ENCODE measurements at regions not wholly inside any gene's neighbourhood (a gene's known extent, or its start where the extent isn't known, plus 50 kb on each side); places are given as distances from the start of the nearest gene placed in this dataset.
"Not testable (repeated sequence)": the region's sequence is repeated elsewhere in the genome, so short reads cannot be mapped to it uniquely, and the experiment has no call there.

GRCh38 chrX:74111245-74111644, 192.7 kb upstream of the ZCCHC13 start:
- DNase-seq (ENCODE audit: low read depth in 6 of 9, low spot score in 9 of 9) = no peak
- no peaks in the 10 kb centered on the region for H3K36me3 ChIP-seq (ENCODE audit: control insufficient read depth in 2 of 2, insufficient read depth in 2 of 2, low read length in 1 of 2)
- H3K4me1 ChIP-seq (ENCODE audit: control insufficient read depth in 2 of 2, insufficient read depth in 2 of 2, low read length in 2 of 2) = no peaks in the 10 kb centered on the region
- H3K27ac ChIP-seq (ENCODE audit: low read depth in 1 of 2, low read length in 1 of 2) = no peak overlapping the region
- H3K9me3 ChIP-seq (ENCODE audit: control insufficient read depth in 2 of 2, insufficient read depth in 1 of 2, low read length in 1 of 2) = no peaks in the 10 kb centered on the region
- H3K4me3 ChIP-seq (ENCODE audit: low read length in 2 of 2) = no peak overlapping the region
- no peaks in the 10 kb centered on the region for H3K27me3 ChIP-seq (ENCODE audit: control insufficient read depth in 2 of 2, insufficient read depth in 1 of 2, low read length in 1 of 2)

DNA sequence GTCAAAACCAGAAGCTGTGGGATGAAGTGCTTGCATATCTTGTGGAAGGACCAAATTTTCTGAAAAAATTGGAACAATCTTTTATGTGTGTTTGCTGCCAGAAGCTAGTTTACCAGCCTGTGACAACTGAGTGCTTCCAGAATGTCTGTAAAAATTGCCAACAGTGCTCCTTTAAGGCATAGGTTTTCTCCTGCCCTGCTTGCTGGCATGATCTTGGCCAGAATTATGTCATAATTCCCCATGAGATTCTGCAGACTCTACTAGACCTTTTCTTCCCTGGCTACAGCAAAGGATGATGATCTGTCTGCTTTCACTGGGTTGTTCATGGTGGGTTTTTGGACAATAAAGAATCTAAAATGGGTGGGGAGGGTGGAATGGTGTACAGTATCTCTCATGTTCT, 196.3 kb upstream of the ZCCHC13 start:
- Histone ChIP-seq H3K9me3 (ENCODE audit: control insufficient read depth in 2 of 2, insufficient read depth in 1 of 2, low read length in 1 of 2) (peaks cover 0 to 9% of the 10 kb centered on the region in 2 donors), H3K27ac (ENCODE audit: low read depth in 1 of 2, low read length in 1 of 2) (no peak overlapping the region), H3K27me3 (ENCODE audit: control insufficient read depth in 2 of 2, insufficient read depth in 1 of 2, low read length in 1 of 2) (no peaks in the 10 kb centered on the region), H3K4me1 (ENCODE audit: control insufficient read depth in 2 of 2, insufficient read depth in 2 of 2, low read length in 2 of 2) (no peaks in the 10 kb centered on the region), H3K36me3 (ENCODE audit: control insufficient read depth in 2 of 2, insufficient read depth in 2 of 2, low read length in 1 of 2) (no peaks in the 10 kb centered on the region), H3K4me3 (ENCODE audit: low read length in 2 of 2) (no peak overlapping the region)
- DNase-seq (ENCODE audit: low read depth in 6 of 9, low spot score in 9 of 9) = no peak

- no peak overlapping the region for H3K27ac ChIP-seq (ENCODE audit: low read depth in 1 of 2, low read length in 1 of 2)
- DNase-seq (ENCODE audit: low read depth in 6 of 9, low spot score in 9 of 9) = no peak
- H3K4me3 ChIP-seq (ENCODE audit: low read length in 2 of 2) = no peak overlapping the region
- H3K9me3 ChIP-seq (ENCODE audit: control insufficient read depth in 2 of 2, insufficient read depth in 1 of 2, low read length in 1 of 2) = peaks cover 0 to 12% of the 10 kb centered on the region in 2 donors
- 94% methylated on average over 3 of the region's 3 CpGs for WGBS
- H3K27me3 ChIP-seq (ENCODE audit: control insufficient read depth in 2 of 2, insufficient read depth in 1 of 2, low read length in 1 of 2) = no peaks in the 10 kb centered on the region
- H3K4me1 ChIP-seq (ENCODE audit: control insufficient read depth in 2 of 2, insufficient read depth in 2 of 2, low read length in 2 of 2) = no peaks in the 10 kb centered on the region
- H3K36me3 ChIP-seq (ENCODE audit: control insufficient read depth in 2 of 2, insufficient read depth in 2 of 2, low read length in 1 of 2) = no peaks in the 10 kb centered on the region
Observed at GRCh38 chrX:74104356-74105015, 199.5 kb upstream of the ZCCHC13 start.

DNA sequence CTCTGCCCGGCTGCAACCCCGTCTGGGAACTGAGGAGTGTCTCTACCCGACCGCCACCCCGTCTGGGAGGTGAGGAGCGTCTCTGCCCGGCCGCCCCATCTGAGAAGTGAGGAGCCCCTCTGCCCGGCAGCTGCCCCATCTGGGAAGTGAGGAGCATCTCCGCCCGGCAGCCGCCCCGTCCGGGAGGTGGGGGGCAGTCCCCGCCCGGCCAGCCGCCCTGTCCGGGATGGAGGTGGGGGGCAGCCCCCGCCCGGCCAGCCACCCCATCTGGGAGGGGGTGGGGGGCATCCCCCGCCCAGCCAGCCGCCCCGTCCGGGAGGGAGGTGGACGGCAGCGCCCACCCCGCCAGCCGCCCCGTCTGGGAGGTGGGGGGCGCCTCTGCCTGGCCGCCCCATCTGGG, 205.6 kb upstream of the ZCCHC13 start:
- not testable (repeated sequence) for H3K36me3 ChIP-seq (ENCODE audit: control insufficient read depth in 2 of 2, insufficient read depth in 2 of 2, low read length in 1 of 2); H3K9me3 ChIP-seq (ENCODE audit: control insufficient read depth in 2 of 2, insufficient read depth in 1 of 2, low read length in 1 of 2); H3K4me3 ChIP-seq (ENCODE audit: low read length in 2 of 2); H3K27me3 ChIP-seq (ENCODE audit: control insufficient read depth in 2 of 2, insufficient read depth in 1 of 2, low read length in 1 of 2); H3K27ac ChIP-seq (ENCODE audit: low read depth in 1 of 2, low read length in 1 of 2); H3K4me1 ChIP-seq (ENCODE audit: control insufficient read depth in 2 of 2, insufficient read depth in 2 of 2, low read length in 2 of 2); DNase-seq (ENCODE audit: low read depth in 6 of 9, low spot score in 9 of 9)
- 97% methylated on average over 31 of the region's 31 CpGs for WGBS

DNA sequence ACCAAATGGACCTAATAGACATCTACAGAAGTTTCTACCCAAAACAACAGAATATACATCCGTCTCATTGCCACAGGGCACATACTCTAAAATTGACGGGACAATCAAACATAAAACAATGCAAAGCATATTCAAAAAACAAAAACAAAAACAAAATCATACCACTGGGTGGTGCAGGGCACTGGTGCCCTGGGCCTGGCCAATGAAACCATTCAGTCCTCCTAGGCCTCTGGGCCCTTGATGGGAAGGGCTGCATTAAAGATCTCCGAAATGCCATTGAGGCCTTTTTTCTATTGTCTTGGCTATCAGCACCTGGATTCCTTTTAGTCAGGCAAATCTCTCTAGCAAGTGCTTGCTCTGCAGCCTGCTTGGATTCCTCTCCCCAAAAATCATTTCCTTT, 213.9 kb upstream of the ZCCHC13 start:
- Histone ChIP-seq H3K4me3 (ENCODE audit: low read length in 2 of 2) (no peak overlapping the region), H3K36me3 (ENCODE audit: control insufficient read depth in 2 of 2, insufficient read depth in 2 of 2, low read length in 1 of 2) (no peaks in the 10 kb centered on the region), H3K27me3 (ENCODE audit: control insufficient read depth in 2 of 2, insufficient read depth in 1 of 2, low read length in 1 of 2) (no peaks in the 10 kb centered on the region), H3K4me1 (ENCODE audit: control insufficient read depth in 2 of 2, insufficient read depth in 2 of 2, low read length in 2 of 2) (no peaks in the 10 kb centered on the region), H3K27ac (ENCODE audit: low read depth in 1 of 2, low read length in 1 of 2) (no peak overlapping the region), H3K9me3 (ENCODE audit: control insufficient read depth in 2 of 2, insufficient read depth in 1 of 2, low read length in 1 of 2) (peaks cover 0 to 3% of the 10 kb centered on the region in 2 donors)
- no peak for DNase-seq (ENCODE audit: low read depth in 6 of 9, low spot score in 9 of 9)
- 97% methylated on average over 3 of the region's 3 CpGs for WGBS

GRCh38 chrX:74085642-74086236, 218.2 kb upstream of the ZCCHC13 start:
- no peak overlapping the region for H3K4me3 ChIP-seq (ENCODE audit: low read length in 2 of 2)
- H3K27me3 ChIP-seq (ENCODE audit: control insufficient read depth in 2 of 2, insufficient read depth in 1 of 2, low read length in 1 of 2) = no peaks in the 10 kb centered on the region
- no peaks in the 10 kb centered on the region for H3K36me3 ChIP-seq (ENCODE audit: control insufficient read depth in 2 of 2, insufficient read depth in 2 of 2, low read length in 1 of 2)
- no peaks in the 10 kb centered on the region for H3K4me1 ChIP-seq (ENCODE audit: control insufficient read depth in 2 of 2, insufficient read depth in 2 of 2, low read length in 2 of 2)
- no peak for DNase-seq (ENCODE audit: low read depth in 6 of 9, low spot score in 9 of 9)
- no peak overlapping the region for H3K27ac ChIP-seq (ENCODE audit: low read depth in 1 of 2, low read length in 1 of 2)
- 100% methylated on average over 1 of the region's 1 CpG for WGBS
- peaks cover 0 to 3% of the 10 kb centered on the region in 2 donors for H3K9me3 ChIP-seq (ENCODE audit: control insufficient read depth in 2 of 2, insufficient read depth in 1 of 2, low read length in 1 of 2)

DNA sequence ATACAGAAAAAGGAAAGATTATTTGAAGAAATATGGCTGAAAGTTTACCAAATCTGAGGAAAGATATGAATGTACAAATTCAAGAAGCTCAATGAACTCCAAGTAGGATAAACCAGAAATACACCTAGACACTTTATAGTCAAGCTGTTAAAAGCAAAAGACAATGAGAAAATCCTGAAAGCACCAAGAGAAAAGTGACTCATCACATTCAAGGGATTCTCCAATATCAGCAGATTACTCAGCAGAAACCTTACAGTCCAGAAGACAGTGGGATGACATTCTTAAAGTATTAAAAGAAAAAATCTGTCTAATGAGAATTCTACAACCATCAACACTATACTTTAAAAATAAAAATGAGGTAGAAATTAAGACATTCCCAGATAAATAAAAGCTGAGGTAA, 223.8 kb upstream of the ZCCHC13 start:
- H3K9me3 ChIP-seq (ENCODE audit: control insufficient read depth in 2 of 2, insufficient read depth in 1 of 2, low read length in 1 of 2) = no peaks in the 10 kb centered on the region

GRCh38 chrX:74065831-74066390, 213.4 kb upstream of the XIST start:
- no peak for DNase-seq (ENCODE audit: low read depth in 6 of 9, low spot score in 9 of 9)
- H3K4me3 ChIP-seq (ENCODE audit: low read length in 2 of 2) = no peak overlapping the region
- H3K27me3 ChIP-seq (ENCODE audit: control insufficient read depth in 2 of 2, insufficient read depth in 1 of 2, low read length in 1 of 2) = no peaks in the 10 kb centered on the region
- H3K4me1 ChIP-seq (ENCODE audit: control insufficient read depth in 2 of 2, insufficient read depth in 2 of 2, low read length in 2 of 2) = no peaks in the 10 kb centered on the region
- no peaks in the 10 kb centered on the region for H3K36me3 ChIP-seq (ENCODE audit: control insufficient read depth in 2 of 2, insufficient read depth in 2 of 2, low read length in 1 of 2)
- no peaks in the 10 kb centered on the region for H3K9me3 ChIP-seq (ENCODE audit: control insufficient read depth in 2 of 2, insufficient read depth in 1 of 2, low read length in 1 of 2)
- 97% methylated on average over 27 of the region's 27 CpGs for WGBS
- no peak overlapping the region for H3K27ac ChIP-seq (ENCODE audit: low read depth in 1 of 2, low read length in 1 of 2)

More for the DNA sequence above, 223.8 kb upstream of the ZCCHC13 start:
- no peaks in the 10 kb centered on the region for H3K4me1 ChIP-seq (ENCODE audit: control insufficient read depth in 2 of 2, insufficient read depth in 2 of 2, low read length in 2 of 2)
- no peak overlapping the region for H3K27ac ChIP-seq (ENCODE audit: low read depth in 1 of 2, low read length in 1 of 2)
- H3K4me3 ChIP-seq (ENCODE audit: low read length in 2 of 2) = no peak overlapping the region
- DNase-seq (ENCODE audit: low read depth in 6 of 9, low spot score in 9 of 9) = no peak
- H3K27me3 ChIP-seq (ENCODE audit: control insufficient read depth in 2 of 2, insufficient read depth in 1 of 2, low read length in 1 of 2) = no peaks in the 10 kb centered on the region
- H3K36me3 ChIP-seq (ENCODE audit: control insufficient read depth in 2 of 2, insufficient read depth in 2 of 2, low read length in 1 of 2) = no peaks in the 10 kb centered on the region

- Histone ChIP-seq H3K9me3 (ENCODE audit: control insufficient read depth in 2 of 2, insufficient read depth in 1 of 2, low read length in 1 of 2) (no peaks in the 10 kb centered on the region), H3K4me1 (ENCODE audit: control insufficient read depth in 2 of 2, insufficient read depth in 2 of 2, low read length in 2 of 2) (no peaks in the 10 kb centered on the region), H3K4me3 (ENCODE audit: low read length in 2 of 2) (no peak overlapping the region), H3K27ac (ENCODE audit: low read depth in 1 of 2, low read length in 1 of 2) (no peak overlapping the region), H3K27me3 (ENCODE audit: control insufficient read depth in 2 of 2, insufficient read depth in 1 of 2, low read length in 1 of 2) (no peaks in the 10 kb centered on the region), H3K36me3 (ENCODE audit: control insufficient read depth in 2 of 2, insufficient read depth in 2 of 2, low read length in 1 of 2) (no peaks in the 10 kb centered on the region)
- WGBS = 100% methylated on average over 1 of the region's 1 CpG
- no peak for DNase-seq (ENCODE audit: low read depth in 6 of 9, low spot score in 9 of 9)
Observed at GRCh38 chrX:74063426-74064155, 211.1 kb upstream of the XIST start.
